Fibroblast of lung (primary cell): ENCODE measurements at regions not wholly inside any gene's neighbourhood (a gene's known extent, or its start where the extent isn't known, plus 50 kb on each side); places are given as distances from the start of the nearest gene placed in this dataset.

ENCODE experiments used
- EZH2 ChIP-seq: IDR thresholded peaks from 2 replicates; pipeline ENCODE4 v1.5.1; 2012; ENCODE audit warnings: low read length, control low read depth, mild to moderate bottlenecking; ENCODE audit errors: missing control alignments
- TF ChIP-seq, protein P1 (sequence below), 2 donors: IDR thresholded peaks in 1 of 2; conservative IDR thresholded peaks in 1 of 2; 1 replicate in 1 of 2; 2 replicates in 1 of 2; pipeline ENCODE4 v1.5.1; 2011 to 2012; ENCODE audit warnings: low read length in 2 of 2, control low read depth in 1 of 2, inconsistent platforms in 1 of 2, low read depth in 1 of 2, mild to moderate bottlenecking in 1 of 2

DNA sequence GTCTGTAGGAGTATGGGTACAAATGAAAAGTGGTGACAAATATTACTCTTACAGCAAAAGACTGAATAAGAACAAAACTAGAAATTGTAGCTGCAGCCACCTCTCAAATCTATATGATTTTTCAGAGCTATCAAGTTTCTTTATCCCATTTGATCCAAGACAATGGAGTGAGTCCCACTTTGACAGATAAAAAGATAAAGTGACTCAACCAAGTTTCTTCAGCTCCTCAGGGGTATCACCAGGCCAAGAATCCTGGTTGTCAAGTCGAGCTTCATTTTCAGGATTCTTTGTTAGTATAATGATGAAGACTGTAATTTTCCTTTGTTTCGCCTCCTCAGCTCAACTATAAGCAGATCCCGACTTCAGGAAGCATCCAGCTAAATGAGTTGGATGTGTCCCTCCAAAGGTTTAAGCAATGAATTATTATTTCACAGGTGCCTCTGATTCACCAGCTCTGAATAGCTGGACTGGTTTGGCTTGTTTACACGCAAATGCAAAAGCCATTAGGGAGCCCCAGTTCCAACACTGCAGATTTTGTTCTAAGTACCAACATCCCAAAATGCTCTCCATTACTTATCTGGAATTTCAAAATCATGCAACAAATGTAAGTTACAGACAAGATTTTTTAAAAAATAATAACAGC is 238.9 kb downstream of the MAFB start:
- TF ChIP-seq, protein P1, sequence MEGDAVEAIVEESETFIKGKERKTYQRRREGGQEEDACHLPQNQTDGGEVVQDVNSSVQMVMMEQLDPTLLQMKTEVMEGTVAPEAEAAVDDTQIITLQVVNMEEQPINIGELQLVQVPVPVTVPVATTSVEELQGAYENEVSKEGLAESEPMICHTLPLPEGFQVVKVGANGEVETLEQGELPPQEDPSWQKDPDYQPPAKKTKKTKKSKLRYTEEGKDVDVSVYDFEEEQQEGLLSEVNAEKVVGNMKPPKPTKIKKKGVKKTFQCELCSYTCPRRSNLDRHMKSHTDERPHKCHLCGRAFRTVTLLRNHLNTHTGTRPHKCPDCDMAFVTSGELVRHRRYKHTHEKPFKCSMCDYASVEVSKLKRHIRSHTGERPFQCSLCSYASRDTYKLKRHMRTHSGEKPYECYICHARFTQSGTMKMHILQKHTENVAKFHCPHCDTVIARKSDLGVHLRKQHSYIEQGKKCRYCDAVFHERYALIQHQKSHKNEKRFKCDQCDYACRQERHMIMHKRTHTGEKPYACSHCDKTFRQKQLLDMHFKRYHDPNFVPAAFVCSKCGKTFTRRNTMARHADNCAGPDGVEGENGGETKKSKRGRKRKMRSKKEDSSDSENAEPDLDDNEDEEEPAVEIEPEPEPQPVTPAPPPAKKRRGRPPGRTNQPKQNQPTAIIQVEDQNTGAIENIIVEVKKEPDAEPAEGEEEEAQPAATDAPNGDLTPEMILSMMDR (conservative IDR thresholded peaks at IDR 0.05 in 1 of 2, IDR thresholded peaks at IDR 0.05 in 1 of 2; ENCODE audit: low read depth in 1 of 2, low read length in 2 of 2) = no peak
- no peak for TF ChIP-seq EZH2
